HK-2 (cell line): ENCODE measurements at regions not wholly inside any gene's neighbourhood (a gene's known extent, or its start where the extent isn't known, plus 50 kb on each side); places are given as distances from the start of the nearest gene placed in this dataset.

ENCODE experiments used
- DNase-seq: peaks from one replicate; pipeline ENCODE4 v3.0.0-alpha.2; 2018; ENCODE audit not compliant: unreplicated experiment

GRCh38 chr2:120828829-120829632, 93.4 kb downstream of the GLI2 start:
- DNase-seq: no peak

GRCh38 chr2:120829633-120830025, 94.0 kb downstream of the GLI2 start:
- DNase-seq: no peak

GRCh38 chr2:120830096-120830830, 94.6 kb downstream of the GLI2 start:
- DNase-seq: no peak

GRCh38 chr2:120831086-120831485, 95.4 kb downstream of the GLI2 start:
- no peak for DNase-seq

- no peak for DNase-seq
These were observed 96.2 kb downstream of the GLI2 start for GRCh38 chr2:120831891-120832290.

GRCh38 chr2:120832296-120833070, 96.8 kb downstream of the GLI2 start:
- no peak for DNase-seq

GRCh38 chr2:120833127-120833675, 97.5 kb downstream of the GLI2 start:
- no peak for DNase-seq

- DNase-seq: no peak
These were observed 98.5 kb downstream of the GLI2 start for GRCh38 chr2:120834206-120834605.

- DNase-seq: no peak
These were observed 100.6 kb downstream of the GLI2 start for GRCh38 chr2:120836281-120836680.

- DNase-seq: no peak
These were observed 105.3 kb downstream of the GLI2 start for GRCh38 chr2:120840795-120841487.

- DNase-seq: no peak
These were observed 107.1 kb downstream of the GLI2 start for GRCh38 chr2:120842456-120843439.

GRCh38 chr2:120844070-120844738, 108.5 kb downstream of the GLI2 start:
- DNase-seq: no peak

GRCh38 chr2:120845277-120845676, 109.6 kb downstream of the GLI2 start:
- no peak for DNase-seq

- no peak for DNase-seq
These were observed 110.9 kb downstream of the GLI2 start for GRCh38 chr2:120846406-120847095.

GRCh38 chr2:120847700-120848321, 112.1 kb downstream of the GLI2 start:
- DNase-seq: no peak

GRCh38 chr2:120849278-120849677, 113.6 kb downstream of the GLI2 start:
- DNase-seq: no peak

- DNase-seq: no peak
These were observed 114.9 kb downstream of the GLI2 start for GRCh38 chr2:120850551-120850950.

- no peak for DNase-seq
These were observed 115.6 kb downstream of the GLI2 start for GRCh38 chr2:120851116-120851773.
